ENCODE measurements at regions not wholly inside any gene's neighbourhood (a gene's known extent, or its start where the extent isn't known, plus 50 kb on each side); places are given as distances from the start of the nearest gene placed in this dataset.

DNA sequence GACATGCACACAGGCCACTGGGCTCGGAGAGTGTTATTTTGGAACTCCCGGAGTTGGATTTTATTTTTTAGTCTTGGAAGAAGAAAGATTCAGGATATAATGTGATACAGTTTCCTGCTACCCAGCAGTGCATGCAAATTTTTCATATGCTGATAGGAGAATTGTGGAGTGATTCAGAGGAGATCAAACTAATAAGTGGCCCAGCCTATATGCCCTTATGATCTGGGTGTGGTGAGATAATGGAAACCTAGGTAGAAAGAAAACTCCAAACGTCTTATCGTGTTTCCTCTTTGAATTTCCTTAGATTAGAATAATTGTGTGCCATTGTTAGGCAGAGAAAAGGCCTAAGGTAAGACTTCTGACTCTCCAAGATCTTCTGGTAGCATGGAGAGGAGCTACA, 401.2 kb upstream of the BTBD3 start:
- ATAC-seq, result no peak
- intact Hi-C loops (cut with micrococcal nuclease; ENCODE audit: unreplicated experiment) (no loop called here), in situ Hi-C loops (cut with HindIII; ENCODE audit: extremely low pct_ligation_motif_present, low pct_unique_long_range_greater_than_20kb) (no loop called here)
- H3K9me3 ChIP-seq (ENCODE audit: low read length), result 0 out of 2 replicates have a peak, but pooled peaks cover 7% of the 10 kb centered on the region
- no peaks in the 10 kb centered on the region for H3K79me2 ChIP-seq (ENCODE audit: insufficient read depth, low read length)
- H3K4me1 ChIP-seq (ENCODE audit: insufficient read depth, low read length), result no peaks in the 10 kb centered on the region
- BruUV-seq (replicated peaks), result no TSS peak
- no peak overlapping the region for H3K4me2 ChIP-seq (ENCODE audit: low read depth, low read length)
- no peaks in the 10 kb centered on the region for H4K20me1 ChIP-seq (ENCODE audit: insufficient read depth, low read length)
- no peak overlapping the region for H3K4me3 ChIP-seq (replicated peaks in 1 of 3; ENCODE audit: insufficient read depth in 1 of 3, low read depth in 2 of 3, low read length in 3 of 3)
- H3K36me3 ChIP-seq (replicated peaks in 1 of 2; ENCODE audit: control insufficient read depth in 1 of 2, insufficient read depth in 2 of 2, low read length in 2 of 2), result no peaks in the 10 kb centered on the region
- TF ChIP-seq, protein P1, sequence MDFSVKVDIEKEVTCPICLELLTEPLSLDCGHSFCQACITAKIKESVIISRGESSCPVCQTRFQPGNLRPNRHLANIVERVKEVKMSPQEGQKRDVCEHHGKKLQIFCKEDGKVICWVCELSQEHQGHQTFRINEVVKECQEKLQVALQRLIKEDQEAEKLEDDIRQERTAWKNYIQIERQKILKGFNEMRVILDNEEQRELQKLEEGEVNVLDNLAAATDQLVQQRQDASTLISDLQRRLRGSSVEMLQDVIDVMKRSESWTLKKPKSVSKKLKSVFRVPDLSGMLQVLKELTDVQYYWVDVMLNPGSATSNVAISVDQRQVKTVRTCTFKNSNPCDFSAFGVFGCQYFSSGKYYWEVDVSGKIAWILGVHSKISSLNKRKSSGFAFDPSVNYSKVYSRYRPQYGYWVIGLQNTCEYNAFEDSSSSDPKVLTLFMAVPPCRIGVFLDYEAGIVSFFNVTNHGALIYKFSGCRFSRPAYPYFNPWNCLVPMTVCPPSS (IDR thresholded peaks at IDR 0.05), result no peak
- TF ChIP-seq, protein P2, sequence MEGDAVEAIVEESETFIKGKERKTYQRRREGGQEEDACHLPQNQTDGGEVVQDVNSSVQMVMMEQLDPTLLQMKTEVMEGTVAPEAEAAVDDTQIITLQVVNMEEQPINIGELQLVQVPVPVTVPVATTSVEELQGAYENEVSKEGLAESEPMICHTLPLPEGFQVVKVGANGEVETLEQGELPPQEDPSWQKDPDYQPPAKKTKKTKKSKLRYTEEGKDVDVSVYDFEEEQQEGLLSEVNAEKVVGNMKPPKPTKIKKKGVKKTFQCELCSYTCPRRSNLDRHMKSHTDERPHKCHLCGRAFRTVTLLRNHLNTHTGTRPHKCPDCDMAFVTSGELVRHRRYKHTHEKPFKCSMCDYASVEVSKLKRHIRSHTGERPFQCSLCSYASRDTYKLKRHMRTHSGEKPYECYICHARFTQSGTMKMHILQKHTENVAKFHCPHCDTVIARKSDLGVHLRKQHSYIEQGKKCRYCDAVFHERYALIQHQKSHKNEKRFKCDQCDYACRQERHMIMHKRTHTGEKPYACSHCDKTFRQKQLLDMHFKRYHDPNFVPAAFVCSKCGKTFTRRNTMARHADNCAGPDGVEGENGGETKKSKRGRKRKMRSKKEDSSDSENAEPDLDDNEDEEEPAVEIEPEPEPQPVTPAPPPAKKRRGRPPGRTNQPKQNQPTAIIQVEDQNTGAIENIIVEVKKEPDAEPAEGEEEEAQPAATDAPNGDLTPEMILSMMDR (CRISPR knock-in tag; IDR thresholded peaks at IDR 0.05), result no peak
- TF ChIP-seq CENPT (CRISPR knock-in tag; IDR thresholded peaks at IDR 0.05; ENCODE audit: low read depth) (no peak), HNF4G (IDR thresholded peaks at IDR 0.05; ENCODE audit: borderline replicate concordance, low read depth, low read length) (no peak), HNF4G (CRISPR knock-in tag; IDR thresholded peaks at IDR 0.05; ENCODE audit: borderline replicate concordance, low read depth) (no peak), PTBP1 (IDR thresholded peaks at IDR 0.05; ENCODE audit: low read depth, low read length, poor library complexity, severe bottlenecking) (no peak)
- TF ChIP-seq, protein P3, sequence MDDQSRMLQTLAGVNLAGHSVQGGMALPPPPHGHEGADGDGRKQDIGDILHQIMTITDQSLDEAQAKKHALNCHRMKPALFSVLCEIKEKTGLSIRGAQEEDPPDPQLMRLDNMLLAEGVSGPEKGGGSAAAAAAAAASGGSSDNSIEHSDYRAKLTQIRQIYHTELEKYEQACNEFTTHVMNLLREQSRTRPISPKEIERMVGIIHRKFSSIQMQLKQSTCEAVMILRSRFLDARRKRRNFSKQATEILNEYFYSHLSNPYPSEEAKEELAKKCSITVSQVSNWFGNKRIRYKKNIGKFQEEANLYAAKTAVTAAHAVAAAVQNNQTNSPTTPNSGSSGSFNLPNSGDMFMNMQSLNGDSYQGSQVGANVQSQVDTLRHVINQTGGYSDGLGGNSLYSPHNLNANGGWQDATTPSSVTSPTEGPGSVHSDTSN (CRISPR knock-in tag; IDR thresholded peaks at IDR 0.05; ENCODE audit: borderline replicate concordance), result no peak
- no peak for DNase-seq (ENCODE audit: low spot score)
- ChIA-PET POLR2A (no interaction called here), CTCF (ENCODE audit: low intra/inter-chr PET ratio, low total read pairs) (no interaction called here)
- H3K27me3 ChIP-seq (ENCODE audit: control insufficient read depth in 1 of 2, insufficient read depth in 2 of 2, low read length in 2 of 2), result no peaks in the 10 kb centered on the region
- FAIRE-seq, result no peak
- no peak overlapping the region for H3K9ac ChIP-seq (ENCODE audit: insufficient read depth, low read depth, low read length)
- H3K27ac ChIP-seq (ENCODE audit: extremely low read length, insufficient read depth, low read length), result no peak overlapping the region
- no peak overlapping the region for H2AFZ ChIP-seq (ENCODE audit: low read length)
- WGBS (ENCODE audit: low lambda C conversion rate), result 3% methylated on average over 4 of the region's 4 CpGs
